Suppressor macrophage (primary cell): ENCODE measurements at regions not wholly inside any gene's neighbourhood (a gene's known extent, or its start where the extent isn't known, plus 50 kb on each side); places are given as distances from the start of the nearest gene placed in this dataset.

ENCODE experiments used
- DNase-seq, 4 experiments: peaks; one replicate each; pipeline ENCODE4 v3.0.0-alpha.2; 2020 to 2022

DNA sequence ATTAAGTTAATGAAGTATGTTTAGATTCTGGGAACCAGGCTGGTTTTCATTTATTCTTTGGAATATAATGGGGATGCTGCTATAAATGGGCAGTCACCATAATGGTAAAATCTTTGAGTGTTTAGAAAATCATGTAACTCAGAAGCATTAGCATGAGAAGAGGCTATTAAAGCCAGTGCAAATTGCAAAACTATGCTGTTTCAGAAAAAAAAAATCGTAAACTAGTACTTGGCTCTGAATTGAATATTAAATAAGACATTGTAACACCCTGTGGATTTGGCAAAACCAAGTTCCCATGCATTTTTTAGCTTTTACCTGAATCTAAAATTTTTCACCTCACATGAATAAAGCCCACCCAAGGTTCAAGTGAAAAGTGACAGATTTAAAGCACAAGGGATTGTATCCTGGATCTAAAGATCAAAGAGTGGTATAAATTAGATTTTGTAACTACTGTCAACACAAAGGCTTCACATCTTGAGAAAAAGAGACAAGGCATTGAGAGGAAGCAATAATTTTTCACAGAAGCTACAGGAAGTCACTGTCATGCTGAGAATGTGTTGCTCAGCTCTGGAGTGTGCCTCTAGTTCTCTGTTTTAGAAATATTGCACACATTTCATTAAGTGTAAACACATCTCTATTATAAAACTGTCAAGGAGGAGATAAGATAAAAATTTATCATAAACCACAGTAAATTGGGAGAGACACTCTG lies 142.2 kb downstream of the ABCA8 start:
- DNase-seq: peak; percentile 33 to 71 (median 54)

DNA sequence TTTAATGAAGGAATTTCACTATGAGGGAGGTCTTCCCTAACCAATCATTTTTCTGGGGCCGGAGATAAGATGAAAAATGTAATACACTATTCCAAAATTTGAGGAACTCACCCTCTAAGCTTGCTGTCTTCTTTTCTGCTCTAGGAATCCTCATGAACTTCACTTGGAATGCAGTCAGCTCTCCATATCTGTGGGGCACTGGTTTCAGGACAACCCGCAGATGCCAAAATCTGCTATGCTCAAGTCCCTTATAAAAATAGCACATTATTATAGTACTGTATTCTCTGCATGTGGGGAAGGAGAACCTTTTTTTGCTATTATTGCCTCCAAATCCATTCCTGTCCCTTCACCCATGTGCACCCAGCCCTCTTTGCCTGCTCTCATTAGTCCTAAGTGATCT lies 146.0 kb downstream of the ABCA8 start:
- DNase-seq: no peak

DNA sequence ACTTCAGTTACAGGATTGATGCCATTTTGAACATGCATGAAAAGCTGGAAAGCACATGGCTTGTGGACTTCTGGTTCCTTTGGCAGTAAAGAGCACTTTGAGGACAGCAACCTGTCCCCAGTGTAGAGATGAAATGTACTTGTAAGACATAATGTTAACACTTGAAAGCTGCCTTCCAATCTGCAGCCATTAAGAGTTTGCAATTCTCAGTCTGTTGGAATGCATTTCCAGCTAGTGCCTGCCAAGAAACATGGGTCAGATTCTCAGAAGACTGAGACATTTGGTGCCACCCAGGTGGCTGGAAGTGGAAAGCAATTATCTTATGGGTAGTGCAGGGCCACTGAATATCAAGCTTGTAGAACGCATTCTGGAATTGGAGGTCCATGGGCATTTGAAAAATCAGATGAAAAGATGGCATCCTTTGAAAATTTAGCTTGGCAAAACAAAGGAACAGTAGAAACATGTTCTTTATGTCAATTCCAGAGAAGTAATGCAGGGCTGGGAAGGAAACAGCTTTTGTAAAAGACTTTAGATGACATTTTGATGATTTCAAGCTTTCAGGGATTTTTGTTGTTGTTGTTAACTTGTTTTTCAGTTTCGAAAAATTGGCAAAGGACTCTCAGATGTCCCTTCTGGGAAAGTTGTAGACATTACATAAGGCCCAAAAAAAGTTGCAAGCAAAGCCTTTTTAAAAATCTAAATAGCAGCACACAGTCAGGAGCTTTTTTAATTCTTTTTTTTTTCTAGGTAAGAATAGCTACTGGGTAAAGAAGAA lies 147.0 kb downstream of the ABCA8 start:
- DNase-seq: no peak

DNA sequence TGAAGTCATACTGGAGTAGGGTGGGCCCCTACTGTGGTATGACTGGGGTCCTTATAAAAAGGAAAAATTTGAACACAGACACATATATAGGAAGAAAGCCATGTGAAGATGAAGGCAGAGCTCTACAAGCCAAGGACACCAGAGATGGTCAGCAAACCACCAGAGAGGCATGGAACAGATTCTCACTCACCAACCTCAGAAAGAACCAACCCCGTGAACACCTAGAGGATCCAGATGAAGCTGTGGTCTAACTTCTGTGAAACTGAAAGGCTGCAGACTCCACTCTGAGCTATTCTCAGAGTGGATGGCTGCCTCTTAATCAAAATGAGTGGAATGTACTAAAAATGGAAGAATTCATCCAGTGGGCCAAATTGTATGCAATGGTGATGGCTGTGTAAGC lies 149.6 kb downstream of the ABCA8 start:
- DNase-seq: no peak

DNA sequence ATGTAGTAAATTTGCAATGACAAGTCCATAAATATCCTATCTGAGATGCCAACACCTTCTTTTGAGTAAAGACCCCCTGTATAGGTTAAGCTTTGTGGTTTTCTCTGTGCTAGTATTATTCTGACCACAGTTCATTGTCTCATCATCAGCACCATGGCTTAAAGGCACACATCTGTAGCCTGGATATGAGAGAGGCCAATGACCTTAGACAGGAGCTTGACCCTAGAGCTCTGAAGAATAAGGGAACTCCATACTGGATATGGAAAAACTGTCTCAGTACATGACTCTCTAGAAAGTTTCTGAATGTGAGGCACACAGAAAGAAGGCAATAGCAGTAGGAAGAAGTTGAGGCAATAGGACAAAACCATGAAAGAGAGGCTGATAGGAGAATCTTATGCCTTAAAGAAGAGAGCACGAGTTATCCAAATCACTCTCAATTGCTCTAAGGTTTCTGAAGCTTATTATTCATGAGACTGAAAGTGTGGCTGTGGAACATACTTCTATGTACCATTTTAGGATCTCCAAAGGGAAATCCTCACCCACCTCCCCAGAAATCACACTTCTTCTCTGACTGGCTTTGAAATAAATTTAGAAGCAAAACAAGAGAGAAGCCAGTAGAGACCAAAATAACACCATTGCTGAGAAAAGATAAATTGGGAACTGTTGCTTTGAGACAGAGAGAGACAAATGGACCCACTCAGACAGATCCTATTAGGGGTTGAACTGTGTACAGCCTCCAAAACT lies 150.2 kb downstream of the ABCA8 start:
- DNase-seq: no peak

DNA sequence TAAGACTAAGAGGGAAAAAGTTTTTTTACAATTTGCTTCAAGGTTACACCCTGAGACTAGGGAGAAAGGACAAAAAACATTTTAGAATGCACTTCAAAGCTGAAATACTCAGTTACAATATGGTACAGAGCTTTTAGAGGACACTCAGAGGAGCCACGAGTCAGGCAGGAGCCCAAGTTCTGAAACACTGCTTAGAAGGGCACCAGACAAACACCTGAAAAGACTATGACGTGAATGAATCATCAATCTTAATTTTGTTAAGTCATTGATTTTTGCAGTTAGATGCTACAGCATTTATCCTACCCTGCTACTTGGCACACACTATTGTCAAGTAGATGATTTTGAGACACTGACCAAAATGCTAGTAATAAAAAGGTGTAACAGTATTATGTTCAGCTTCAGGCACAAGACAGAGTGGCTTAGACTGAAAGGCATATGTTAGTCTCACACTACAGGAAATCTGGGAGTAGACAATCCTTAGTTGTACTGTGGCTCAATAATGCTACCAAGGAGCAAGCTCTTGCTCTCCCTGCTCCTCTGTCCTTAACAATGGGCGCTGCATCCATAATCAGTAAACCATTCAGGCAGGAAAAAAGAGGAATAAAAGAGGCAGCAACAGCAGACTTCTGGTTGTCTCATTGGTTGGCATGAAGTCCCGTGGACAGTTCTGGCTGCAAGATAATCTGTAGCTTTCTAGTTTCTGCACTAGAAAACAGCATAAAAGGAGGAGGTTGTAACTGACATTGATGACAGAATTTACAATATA lies 151.8 kb downstream of the ABCA8 start:
- no peak for DNase-seq

DNA sequence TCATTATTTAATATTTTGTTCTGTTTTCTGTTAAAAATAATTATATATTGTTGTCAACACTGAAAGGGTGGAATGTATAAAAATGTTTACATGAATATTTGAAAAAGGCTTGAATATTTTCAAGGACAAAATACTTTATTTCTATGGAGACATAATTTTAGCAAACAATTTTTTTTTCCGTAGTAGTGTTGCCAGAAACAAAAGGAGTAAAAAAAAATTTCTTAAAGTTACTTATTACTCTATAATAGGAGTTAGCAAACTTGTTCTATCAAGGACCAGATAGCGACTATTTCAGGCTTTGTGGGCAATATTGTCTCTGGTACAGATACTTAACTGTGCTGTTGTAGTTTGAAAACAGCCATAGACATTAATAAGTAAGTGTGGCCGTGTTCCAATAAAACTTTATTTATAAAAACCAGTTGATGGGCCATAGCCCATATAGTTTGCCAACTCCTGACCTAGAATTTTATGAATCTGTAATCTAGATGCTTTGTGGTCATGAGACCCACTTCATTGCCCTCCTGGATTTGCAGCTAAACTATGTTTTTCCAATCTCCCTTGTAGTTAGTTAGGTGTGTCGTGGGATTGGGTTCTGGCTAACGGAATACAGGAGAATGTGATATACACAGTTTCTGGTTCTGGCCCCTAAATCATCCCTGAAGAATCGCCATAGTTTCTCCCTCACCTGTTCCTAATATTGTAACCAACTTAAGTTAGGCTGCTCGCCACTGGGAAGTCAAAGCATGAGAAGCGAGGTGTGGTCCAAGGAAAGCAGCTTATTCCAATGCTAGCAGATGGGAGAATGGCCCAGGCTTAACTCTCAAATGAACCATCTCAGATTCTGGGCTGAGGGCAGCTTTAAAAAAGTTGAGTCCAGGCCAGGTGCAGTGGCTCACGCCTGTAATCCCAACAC lies 153.6 kb downstream of the ABCA8 start:
- no peak for DNase-seq

DNA sequence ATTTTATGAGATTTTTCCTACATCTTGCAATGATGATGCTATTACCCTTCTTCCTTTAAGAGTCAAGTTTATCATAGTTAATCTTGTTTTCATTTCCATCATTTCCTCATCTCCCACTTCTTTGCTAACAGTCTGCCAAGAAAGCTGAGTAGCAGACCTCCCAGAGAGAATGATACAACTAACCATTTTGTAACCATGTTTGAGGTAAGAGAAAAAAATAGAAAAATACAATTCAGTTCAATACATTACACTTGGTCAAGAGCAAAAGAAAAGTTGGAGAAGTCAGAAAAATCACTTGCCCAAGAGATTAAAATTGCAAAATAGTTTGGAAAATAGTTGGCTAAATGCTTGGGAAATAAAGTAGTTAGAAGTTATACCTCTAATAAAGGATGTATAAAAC lies 154.4 kb downstream of the ABCA8 start:
- DNase-seq: no peak

DNA sequence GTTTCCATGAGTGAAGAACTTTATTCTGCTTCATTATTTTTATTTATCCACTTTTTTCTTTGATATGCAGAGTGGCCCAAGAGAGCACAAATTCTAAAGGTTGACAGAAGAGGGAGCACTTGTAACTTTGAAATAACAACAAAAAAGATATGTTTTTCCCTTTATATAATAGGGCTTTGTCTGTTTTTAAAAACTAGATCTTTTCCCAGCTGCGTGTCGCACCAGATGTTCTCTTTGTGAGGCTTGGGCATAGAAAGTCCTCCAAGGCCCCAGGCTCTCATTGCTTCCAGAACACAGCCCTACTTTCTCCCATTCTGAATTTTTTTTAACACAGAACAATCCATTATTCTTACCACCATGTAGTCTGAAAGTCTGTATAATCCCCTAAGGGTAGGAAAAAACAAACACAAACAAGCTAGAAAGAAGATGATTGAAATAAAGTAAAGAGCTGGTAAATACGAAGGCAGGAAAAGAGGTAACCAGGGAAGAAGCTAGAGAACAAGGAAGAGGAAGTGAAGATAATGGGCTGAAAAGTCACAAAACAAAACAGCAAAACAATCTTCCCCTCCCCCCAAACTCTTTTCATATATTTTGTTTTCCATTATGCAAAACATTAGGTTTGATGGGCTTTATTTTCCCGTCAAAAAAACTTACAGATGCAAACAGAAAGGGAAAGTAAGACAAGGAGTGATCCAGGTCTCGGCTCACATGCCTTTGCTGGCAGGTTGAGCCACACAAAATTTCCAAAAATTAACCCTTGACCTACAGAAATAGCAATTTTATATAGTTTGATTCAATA lies 160.4 kb downstream of the ABCA8 start:
- DNase-seq: peak; percentile 17 to 73 (median 46)

DNA sequence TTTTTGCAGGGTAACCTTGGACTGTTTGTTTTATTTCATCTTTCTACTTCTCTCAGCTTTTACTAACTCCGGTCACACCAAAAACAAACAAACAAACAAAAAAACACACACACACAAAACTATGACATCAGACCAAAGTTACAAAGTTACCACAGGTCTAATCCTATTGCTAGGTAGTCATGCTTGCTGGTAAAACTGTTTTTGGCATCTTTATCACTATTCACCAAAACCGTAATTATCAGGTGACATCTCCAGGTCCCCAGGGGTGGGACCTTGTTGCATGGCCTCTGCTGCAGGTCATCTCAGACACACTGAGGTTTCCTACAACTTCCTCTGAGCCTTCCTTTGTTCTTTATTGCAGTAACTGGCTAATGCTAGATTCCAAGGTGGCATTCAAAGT lies 162.3 kb downstream of the ABCA8 start:
- no peak for DNase-seq

DNA sequence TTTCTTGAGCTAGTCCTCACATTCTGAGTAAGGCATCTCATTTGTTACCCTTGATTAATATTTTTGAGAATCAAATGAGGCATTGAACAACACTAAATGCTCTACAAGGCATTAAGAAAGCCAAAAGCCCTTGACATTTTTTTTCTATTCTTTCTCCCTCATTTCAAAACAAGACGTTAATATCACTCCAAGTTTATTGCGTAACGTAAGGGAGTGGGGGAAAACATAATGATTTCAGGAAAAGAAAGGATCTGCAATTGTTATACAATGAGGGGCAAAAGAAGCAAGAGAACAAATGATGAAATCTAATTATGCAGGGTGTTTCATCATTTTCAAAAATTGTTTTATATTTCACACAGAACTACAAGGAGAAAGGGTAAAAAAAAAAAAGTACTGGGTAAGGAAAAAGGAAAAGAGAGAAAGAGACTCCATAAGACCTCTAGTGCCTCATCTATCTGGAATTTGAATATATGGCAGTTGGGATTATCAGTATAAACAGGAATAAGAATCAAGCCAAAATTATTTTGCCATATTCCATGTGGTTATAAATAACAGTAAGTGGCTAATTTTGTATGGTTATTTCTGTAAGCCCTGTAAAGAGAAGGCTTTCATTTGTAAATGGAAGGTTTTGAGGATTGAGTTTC lies 163.0 kb downstream of the ABCA8 start:
- no peak for DNase-seq

DNA sequence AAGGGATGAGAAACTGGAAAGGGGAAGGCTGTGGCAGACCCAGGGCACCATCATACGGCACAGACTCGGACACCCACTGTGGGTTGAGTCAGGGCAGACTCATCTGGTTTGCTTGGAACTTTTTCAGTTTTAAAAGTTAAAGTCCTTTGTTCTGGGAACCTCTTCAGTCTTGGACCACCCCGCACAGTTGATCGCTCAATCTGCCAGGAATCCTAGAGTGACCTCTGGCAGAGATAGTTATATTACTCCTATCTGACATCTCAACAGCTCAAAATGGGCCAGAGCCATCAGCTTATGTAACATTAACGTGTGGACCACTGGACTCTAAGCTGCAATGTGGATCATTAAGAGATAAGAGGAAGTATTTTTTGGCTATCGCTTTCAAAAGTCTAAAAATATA lies 164.3 kb downstream of the ABCA8 start:
- DNase-seq: no peak

DNA sequence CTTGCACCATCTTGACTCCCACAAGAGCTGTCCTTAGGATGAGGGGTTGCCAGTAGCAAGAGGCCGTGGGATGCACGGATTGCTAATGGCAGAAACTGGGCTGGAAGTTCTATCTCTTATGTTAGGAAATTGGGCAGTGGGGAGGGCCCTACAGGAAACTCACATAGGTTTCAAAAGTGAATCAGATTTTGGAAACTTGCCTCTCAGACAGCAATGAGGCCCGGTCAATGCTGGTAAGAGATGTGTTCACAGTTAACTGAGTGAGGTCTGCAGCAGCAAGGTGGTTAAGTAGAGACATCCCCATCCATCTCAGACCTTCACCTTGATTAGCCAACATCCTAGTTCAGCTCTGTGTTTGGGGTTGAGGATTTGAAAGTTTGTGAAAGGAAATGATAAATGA lies 164.7 kb downstream of the ABCA8 start:
- DNase-seq: no peak

DNA sequence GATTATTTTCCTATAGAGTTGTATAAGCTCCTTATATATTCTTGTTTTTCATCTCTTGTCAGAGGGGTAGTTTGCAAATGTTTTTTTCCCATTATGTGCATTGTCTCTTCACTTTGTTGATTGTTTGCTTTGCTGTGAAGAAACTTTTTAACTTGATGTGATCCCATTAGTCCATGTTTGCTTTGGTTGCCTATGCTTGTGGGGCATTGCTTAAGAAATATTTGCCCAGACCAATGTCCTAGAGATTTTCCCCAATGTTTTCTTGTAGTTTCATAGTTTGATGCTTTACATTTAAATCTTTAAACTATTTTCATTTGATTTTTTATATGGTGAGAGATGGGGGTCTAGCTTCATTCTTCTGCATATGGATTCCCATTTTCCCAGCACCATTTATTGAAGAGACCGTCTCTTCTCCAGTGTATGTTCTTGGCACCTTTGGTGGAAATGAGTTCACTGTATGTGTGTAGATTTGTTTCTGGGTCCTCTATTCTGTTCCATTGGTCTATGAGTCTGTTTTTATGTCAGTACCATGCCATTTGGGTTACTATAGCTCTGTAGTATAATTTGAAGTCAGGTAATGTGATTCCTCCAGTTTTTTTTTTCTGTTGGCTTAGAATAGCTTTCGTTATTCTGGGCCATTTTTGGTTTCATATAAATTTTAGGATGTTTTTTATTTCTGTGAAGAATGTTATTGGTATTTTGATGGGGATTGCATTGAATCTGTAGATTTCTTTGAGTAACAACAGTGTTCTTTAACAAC lies 165.8 kb downstream of the ABCA8 start:
- DNase-seq: no peak

DNA sequence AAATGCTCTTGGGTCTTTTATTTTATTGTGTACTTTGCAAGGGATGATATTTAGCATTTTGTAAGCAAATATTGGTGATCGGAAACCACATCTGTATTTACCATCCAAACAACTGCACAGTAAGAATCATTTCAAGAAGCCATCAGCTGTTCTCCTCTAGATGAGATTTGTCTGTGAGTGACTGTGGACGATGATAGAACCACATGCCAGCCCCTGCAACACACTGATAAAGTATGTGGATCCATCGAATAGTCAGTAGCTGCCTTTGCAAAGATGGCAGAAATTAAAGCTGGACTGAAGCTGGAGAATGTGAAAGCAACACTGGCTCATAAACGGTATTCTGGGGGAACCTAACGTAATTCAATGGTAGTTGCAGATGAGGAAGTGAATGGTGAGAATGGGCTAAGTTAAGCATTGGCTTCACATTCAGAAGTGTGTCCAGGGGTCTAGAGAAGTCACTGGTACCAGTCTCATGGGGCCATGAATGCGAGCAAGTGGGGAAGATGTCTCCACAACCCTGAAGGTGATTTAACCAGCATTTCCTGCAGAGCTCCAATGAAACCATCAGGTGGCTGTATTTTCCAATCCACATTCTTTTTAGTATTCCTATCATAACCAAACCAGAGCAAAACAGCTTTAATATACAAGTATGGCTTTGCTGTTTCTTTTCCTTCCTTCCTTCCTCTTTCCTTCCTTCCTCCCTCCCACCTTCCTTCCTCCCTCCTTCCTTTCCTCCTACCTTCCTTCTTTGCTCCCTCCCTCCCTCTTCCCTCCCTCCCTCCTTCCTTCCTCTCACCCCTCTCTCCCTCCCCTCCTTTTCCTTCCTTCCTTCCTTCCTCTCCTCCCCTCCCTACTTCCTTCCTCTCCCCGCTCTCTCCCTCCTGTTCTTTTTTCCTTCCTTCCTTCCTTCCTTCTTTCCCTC lies 169.4 kb downstream of the ABCA8 start:
- DNase-seq: no peak

DNA sequence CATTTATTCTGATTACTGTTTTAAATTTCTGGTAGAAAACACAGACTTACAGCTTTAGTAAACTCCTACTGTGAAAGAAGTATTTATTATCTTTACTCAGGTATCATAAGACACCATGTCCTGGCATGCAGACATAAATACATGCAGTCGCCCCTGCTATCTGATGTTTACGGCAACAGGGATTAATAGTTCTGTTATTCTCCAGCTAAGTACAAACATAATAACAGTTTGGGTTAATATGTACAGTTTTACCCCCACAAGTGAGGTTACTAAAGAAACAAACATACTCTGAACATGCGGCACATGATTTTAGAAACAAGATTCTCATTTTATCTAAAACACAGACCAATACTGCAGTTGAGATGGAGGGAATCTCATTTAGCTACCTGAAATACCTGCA lies 170.8 kb downstream of the ABCA8 start:
- no peak for DNase-seq

DNA sequence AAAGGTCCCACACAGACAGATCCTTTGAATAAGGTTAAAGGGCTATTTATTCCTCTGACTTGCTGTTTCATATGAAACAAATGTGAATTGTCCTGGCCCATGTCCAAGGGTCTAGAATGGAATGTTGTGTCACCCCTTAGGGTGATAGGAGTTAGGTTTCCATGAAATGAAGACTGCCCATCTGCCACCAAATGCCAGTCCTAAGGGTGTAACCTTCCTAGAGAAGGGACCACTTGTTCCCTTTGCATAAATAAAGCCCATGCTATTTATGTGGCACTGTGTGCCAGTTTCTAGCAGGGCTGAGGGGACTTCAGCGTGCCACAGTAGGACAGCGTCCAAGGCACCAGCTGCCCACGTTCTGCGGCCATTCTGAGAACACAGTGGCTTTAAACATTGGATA lies 171.3 kb downstream of the ABCA8 start:
- no peak for DNase-seq

DNA sequence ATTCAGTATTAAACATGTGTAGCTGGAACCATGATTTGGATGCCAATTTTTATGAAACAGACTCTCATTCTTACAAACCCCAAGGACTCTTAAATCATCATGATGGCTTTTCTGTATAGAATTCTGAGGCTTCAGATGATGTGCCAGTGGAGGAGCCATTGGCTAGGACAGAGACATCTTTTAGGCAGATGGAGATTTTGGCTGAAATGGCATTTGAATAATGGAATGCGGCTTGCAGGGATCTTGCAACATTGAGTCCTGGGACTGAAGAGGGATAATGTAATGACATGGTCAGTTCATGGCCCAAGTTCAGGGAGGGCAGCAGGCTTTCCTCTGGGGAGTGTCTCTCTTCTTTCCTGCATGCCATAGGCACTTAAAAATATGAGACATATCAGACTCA lies 172.4 kb downstream of the ABCA8 start:
- DNase-seq: no peak
